Astrocyte (in vitro differentiated cells and primary cell): ENCODE measurements at regions not wholly inside any gene's neighbourhood (a gene's known extent, or its start where the extent isn't known, plus 50 kb on each side); places are given as distances from the start of the nearest gene placed in this dataset.

Experiments
- EZH2 ChIP-seq: IDR thresholded peaks from 2 replicates; pipeline ENCODE4 v1.6.1; 2012; ENCODE audit warnings: mild to moderate bottlenecking, low read length, inconsistent platforms; ENCODE audit not compliant: insufficient read depth
- TF ChIP-seq, protein P1 (sequence below): IDR thresholded peaks from 2 replicates; pipeline ENCODE4 v1.5.1; 2011; ENCODE audit warnings: low read depth, mild to moderate bottlenecking, inconsistent platforms, low read length, moderate library complexity; ENCODE audit not compliant: insufficient read depth

DNA sequence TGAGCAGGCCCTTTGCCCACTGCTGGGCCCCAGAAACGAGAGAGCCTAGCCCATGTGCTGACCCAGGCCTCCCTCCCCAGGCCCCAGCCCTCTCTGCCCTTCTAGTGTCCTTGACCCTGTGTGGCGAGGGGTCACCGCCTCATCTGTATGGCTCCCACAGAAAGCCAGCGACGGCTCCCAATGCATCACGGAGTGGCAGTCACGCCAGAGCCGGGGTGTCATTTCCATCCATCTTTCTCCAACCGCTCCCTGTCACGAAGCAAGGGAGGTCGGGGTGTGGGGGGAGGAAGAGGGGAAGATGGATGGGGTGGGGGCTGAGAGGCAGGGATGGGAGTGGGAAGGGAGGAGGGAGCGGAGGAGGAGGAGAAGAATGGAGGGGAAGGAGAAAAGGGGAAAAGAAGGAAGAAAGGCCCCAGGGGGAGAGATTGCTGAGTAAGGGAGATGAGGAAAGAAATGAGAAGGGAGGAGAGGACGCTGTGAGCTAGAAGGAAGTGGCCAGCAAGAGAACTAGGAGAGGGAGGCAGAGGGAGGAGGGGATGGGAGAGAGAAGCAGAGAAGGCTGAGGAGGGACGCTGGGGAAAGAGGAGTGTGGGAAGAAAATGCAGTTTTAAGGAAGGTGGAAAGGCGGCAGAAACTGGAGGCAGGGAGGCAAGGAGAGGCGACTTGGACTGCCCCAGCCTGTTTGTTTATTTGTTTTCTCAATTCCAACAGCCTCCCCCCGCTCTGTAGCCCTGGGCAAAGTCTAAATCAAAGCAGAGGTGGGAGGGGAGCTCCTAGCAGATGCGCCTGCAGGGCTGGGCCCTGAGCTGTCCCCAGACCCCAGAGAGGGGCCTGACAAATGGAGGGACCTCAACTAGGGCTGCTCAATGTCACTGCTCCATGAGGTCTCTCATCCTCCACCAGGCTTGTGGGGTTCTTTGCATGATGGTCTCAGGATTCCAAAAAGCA is 75.5 kb upstream of the LHX5 start:
- no peak for TF ChIP-seq EZH2
- TF ChIP-seq, protein P1, sequence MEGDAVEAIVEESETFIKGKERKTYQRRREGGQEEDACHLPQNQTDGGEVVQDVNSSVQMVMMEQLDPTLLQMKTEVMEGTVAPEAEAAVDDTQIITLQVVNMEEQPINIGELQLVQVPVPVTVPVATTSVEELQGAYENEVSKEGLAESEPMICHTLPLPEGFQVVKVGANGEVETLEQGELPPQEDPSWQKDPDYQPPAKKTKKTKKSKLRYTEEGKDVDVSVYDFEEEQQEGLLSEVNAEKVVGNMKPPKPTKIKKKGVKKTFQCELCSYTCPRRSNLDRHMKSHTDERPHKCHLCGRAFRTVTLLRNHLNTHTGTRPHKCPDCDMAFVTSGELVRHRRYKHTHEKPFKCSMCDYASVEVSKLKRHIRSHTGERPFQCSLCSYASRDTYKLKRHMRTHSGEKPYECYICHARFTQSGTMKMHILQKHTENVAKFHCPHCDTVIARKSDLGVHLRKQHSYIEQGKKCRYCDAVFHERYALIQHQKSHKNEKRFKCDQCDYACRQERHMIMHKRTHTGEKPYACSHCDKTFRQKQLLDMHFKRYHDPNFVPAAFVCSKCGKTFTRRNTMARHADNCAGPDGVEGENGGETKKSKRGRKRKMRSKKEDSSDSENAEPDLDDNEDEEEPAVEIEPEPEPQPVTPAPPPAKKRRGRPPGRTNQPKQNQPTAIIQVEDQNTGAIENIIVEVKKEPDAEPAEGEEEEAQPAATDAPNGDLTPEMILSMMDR, result no peak
